ENCODE measurements at regions not wholly inside any gene's neighbourhood (a gene's known extent, or its start where the extent isn't known, plus 50 kb on each side); places are given as distances from the start of the nearest gene placed in this dataset.

DNA sequence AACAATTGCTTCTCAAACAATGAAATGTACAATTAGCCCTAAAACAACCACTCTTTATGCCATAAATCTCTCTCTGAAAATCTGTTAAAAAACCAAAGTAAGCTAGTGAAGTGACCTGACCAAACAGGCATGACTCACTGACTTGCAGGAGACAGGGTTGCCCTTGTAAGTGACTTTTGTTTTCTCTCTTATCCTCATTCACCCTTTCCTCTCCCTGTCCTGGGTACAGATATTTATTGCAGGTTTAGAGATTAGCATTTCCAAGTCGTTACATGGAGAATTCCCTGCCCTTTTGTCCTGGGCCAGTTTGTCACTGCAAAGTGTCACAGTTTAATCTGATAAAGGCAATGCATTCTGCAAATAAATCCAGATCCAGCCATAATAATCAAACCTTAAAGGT lies 484.2 kb downstream of the IRX1 start:
- DNase-seq (ENCODE audit: low spot score): no peak

DNA sequence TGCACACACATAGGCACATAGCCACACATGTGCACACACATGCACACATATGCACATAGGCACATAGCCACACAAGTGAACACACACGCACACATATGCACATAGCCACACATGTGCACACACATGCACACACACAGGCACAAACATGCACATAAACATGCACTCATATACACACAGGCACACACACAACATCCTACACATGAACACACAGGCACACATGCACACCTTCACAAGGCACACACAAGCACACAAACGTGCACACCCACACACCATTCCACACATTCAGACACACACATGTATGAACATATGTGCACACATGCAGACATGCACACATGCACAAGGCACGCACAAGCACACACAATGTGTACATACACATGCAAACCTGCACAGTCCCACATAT lies 484.7 kb downstream of the IRX1 start:
- DNase-seq (ENCODE audit: low spot score): no peak

DNA sequence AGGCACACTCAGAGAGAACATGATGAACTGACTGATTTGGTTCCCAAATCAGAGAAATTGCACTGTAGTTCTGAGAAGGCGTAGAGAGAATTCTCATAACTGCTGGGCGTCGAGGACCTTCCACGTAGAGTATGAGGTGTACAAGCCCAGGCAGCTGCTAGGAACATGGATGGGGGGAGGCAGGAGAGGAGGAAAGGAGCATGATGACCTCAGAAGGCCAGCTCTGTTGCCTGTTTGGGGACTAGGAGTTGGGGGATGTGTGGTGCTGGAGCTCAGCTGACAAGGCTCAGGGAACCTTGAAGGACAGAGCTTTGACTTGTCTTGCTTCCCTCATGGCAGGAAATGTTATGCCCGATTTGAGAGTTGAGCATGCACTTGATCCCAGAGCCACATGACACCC lies 485.4 kb downstream of the IRX1 start:
- DNase-seq (ENCODE audit: low spot score): no peak

DNA sequence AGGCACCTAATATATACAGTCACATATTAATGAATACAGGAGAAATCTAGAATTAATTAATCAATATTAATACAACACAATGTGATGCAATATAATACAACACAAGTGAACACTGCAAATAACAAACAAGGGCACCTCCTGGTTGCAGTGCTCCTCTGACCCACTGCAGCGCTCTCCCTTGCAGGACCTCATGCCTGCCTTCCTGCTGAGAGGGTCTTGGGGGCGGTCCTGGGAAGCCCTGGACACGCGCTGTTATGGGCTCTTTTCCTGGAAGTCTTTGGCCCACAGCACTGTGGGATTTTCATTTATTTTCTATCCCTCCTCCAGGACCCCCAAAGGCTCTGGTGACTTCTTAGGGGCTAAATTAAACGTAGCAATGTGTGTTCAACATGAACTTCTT lies 485.8 kb downstream of the IRX1 start:
- no peak for DNase-seq (ENCODE audit: low spot score)

DNA sequence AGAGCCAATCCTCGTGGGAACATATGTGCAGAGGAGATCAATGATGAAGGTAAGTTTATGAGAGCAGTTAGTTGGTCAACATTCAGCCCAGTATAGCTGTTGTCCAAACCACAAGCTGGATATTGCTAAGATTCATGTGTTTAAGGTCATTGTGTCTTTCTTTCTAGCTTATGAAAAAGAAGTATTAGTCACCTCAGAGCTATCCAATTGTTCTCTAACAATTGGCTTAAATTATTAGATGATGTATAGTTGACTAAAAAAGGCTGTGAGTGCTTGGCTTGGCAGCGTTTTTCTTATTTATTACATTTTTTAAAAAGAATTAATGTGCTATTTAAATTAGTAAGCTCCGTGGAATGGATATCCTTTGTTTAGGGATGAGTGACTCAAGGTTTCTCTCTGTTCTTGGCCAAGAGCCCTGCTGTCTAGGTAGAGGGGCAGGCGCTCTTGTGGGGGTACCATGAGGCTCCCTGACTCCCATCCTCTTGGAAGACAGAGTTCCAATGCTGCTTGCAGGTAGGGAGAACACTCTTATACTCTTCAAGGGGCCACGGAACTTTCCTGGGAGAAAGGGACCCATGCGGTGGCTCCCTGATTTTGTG lies 487.4 kb downstream of the IRX1 start:
- no peak for DNase-seq (ENCODE audit: low spot score)

DNA sequence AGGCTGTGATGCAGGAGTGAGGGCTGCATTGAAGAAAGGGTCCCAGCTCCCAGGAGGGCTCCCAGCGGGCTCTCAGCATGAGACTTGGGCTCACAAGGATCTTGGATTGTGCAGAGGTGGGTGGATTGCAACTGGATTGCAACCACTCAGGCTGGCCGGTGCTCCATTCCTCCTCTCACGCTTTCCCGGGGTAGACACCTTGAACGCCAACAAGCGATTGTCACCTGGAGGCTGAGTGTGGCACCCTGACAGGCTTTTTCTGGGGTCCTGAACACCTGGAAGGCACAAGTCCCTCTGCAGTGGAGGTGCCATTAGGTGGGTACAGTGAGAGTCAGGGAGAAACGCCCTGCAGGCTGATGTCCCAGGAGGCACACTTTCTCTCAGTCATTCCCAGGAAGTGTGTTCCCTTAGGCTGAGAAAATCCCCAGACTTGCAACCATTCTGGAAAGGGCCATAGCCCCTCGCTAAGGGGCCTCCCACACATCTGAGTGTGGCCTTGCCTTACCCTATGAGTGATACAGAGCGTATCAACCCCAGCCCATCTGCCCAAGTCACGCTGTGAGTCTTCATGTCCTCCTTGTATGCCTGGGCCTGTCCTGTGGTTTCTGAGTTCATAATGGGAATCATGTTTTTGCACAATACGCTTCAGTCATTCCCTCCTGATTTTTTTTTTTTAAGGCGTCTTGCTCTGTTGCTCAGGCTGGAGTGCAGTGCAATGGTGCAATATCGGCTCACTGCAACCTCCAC lies 488.1 kb downstream of the IRX1 start:
- DNase-seq (ENCODE audit: low spot score): no peak

DNA sequence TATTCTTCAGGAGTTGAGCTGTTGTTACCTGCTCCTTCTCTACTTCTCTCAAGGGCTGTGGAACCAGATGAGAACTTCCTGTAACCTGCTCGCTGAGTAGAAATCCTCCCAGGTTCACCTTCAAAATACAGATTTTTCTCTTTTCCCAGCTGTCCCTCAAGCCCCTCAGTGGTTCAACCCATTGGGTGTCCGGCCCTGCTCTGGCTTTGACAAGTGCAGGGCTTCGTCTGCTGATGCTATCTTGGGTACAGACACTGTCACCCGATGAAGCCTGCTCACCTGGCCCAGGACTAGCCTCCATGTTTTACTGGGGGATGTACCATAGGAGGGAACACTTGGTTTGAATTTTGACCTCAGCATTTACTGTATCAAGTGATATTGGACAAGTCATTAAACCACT lies 490.4 kb downstream of the IRX1 start:
- DNase-seq (ENCODE audit: low spot score): no peak

DNA sequence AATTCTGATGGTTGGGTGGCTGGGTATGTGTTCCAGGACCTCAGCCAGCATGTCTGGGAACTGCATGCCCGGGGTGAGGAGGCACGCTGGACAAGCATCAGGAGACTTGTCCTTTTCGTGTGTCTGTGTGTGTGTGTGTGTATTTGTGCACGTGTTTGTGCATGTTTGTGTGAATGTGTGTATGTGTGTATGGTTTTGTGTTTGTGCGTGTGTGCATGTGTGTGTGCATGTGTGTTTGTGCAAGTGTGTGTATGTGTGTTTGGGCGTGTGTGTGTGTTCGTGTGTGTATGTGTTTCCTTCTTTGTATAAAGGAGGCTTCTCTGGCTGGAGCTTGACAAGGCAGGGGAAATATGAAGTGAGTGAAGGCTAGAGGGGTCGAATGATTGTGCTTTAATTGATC lies 491.5 kb downstream of the IRX1 start:
- no peak for DNase-seq (ENCODE audit: low spot score)

DNA sequence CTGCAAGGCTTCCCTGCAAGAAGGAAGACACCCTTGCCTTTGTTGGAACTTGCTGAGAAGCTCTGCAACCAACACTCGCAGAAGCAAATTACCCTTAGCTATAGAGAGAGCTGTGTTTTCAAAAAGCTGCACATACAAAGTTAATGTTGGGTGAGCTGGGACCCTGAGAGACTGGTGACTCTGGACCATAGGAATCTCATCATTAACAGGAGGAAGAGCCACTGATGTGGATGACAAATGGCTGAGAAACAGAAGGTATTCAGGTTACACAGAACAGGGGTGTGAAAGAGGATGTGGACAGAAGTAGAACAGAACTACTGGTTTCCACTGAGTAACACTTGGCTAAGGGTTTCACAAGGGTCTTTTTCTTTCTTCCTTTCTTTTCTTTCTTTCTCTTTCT lies 493.5 kb downstream of the IRX1 start:
- DNase-seq (ENCODE audit: low spot score): no peak

DNA sequence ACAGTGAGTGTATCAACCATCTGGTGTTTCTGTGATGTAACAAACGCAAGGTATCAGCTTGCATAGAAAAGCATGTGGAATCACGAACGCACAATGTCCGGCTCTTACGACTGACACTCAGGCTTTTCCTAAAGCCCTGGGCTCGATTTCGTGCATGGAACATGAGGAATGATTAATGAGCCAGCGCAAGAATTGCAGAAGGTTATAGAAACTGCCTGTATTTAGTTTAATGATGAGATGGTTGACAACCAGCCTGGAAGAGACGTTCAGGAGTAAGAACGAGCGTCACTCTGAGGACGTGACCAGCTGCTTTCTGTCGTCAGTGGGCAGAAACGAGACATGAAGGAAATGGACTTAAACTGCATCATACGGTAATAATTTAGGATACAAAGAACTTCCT lies 497.6 kb downstream of the IRX1 start:
- no peak for DNase-seq (ENCODE audit: low spot score)

DNA sequence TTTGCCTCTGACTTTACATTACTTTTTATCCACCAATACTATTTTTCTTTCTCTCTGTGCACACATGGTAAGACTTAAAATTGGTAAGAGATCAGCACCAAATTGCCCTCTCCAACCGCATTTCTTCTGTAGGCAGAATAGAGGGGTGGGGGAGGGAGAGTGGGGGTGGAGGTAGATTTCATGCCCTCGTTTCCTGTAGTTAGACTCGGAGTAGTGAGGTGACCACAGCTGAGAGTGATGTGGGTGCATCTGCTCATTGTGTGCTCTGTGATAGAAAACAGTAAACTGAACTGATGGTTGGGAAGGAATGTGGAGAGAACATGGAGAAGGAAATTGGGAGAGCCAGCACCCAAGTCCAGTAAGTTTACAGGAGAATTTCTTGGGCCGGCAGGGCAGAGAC lies 498.3 kb downstream of the IRX1 start:
- DNase-seq (ENCODE audit: low spot score): no peak

DNA sequence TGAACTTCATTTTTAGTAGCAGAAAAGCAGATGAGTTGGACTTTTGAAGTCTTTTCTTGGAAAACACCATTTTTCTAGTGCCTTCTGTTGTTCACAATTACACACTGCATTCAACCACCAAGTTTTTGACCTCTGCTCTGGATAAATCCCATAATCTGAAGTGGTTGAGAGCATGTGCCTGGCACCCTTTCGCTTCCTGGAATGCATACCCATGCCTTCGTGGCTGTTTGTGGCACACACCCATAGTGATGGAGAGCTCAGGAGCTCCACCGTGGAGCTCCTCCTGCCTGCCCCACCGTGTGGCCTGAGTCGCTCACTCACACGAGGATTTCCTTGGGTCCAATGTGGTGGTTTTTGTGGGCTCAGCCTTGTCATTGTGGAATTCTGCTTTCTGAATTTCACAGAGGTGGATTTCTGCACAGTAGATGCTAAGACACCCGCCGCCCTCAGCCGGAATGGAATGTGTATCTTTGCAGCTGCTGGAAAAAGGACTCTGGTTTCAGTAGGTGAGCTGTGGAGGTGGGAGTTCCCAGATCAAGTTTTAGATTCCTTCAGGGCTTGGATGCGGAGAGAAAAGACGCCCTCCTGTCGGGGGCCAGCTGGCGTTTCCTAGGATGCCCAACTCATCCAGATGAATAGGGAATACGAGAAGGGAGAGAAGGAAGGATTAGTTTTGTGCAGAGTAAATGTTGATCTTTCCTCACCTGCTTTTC lies 500.4 kb downstream of the IRX1 start:
- DNase-seq (ENCODE audit: low spot score): no peak

DNA sequence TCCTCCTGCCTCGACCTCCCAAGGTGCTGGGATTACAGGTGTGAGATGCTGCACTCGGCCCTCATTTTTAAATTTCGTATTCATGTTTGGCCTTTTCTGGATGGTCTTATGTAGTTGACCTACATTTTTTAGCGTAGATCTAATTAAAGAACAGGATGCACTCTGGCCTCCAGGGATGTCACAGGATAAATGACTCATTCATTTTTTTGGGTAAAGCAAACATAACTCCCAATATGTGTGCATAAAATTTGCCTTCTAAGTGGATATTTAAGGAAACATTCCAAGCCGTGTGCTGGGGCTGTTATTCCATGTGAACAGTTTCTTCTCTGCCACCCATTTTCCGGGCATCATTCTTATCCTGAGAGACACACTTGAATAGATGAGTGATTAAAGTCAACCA lies 501.6 kb downstream of the IRX1 start:
- no peak for DNase-seq (ENCODE audit: low spot score)

DNA sequence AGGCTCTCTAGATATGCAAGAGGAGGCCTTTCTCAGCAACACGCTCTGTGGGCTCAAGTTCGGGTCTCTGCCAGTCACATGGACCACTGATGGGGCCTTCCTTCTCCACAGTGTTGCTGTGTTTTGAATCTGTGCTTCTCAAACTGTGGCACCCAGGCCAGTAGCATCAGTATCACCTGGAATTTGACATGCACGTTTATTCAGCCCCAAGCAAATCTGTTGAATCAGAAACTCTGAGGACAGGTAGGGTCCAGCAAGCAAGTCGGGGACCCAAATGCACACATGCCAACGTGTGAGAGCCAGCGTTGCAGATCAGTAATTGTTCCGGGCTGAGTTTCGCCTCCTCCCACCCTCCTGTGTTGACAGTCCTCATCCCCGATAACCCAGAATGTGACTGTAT lies 502.6 kb downstream of the IRX1 start:
- DNase-seq (ENCODE audit: low spot score): no peak

DNA sequence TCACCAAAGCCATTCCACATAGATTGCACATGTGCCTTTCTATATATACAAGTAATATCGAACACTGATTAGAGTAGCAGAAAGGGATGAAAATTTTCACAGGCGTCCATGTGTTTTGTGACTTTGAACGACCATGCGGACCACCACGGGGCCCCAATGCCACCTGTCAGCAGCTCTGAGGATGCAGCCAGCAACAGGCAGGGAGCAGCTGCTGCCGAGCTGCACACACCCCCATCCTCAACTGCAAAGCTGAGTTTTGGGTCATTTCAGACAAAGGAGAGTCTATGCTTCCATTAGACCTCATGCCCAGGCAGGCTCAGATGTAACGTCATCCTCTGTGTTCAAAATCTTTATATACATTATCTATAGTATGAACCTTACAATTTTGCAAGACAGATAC lies 503.8 kb downstream of the IRX1 start:
- DNase-seq (ENCODE audit: low spot score): no peak

DNA sequence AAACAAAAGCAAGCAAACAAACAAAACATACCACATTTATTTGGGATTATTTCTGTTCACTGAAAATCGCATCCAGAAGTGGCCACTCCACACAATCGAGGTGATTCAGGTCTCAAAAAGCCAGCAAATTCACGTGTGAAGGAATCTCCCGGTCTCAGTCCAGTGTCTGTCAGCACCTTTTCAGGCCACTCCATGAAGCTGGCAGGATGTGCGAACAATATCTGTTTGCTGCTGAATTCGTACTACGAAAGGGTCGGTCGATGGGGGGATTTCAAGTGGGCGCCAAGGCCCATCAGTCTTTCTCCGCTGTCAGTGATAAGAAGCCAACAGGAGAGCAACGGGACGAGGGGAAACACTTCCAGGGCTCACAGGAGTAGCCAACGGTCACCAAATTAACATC lies 505.1 kb downstream of the IRX1 start:
- DNase-seq (ENCODE audit: low spot score): no peak

DNA sequence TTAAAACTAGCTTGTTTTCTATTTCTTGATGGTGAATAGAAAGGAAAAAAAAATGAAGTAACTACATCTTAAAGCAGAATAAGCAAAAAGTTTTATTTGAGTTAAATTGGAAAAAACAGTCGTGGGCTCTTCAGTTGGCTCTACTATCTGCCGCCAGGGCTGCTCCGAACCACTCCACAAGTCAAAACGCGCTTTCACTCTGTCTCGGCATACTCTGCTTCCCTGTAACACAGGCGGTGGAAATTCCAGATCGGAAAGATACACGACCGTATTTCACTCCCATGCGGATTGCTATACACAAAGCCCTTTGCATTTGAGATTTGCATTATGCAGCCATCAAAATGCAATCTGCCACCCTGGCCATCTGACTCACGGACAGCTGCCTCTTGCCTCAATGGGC lies 505.6 kb downstream of the IRX1 start:
- no peak for DNase-seq (ENCODE audit: low spot score)

DNA sequence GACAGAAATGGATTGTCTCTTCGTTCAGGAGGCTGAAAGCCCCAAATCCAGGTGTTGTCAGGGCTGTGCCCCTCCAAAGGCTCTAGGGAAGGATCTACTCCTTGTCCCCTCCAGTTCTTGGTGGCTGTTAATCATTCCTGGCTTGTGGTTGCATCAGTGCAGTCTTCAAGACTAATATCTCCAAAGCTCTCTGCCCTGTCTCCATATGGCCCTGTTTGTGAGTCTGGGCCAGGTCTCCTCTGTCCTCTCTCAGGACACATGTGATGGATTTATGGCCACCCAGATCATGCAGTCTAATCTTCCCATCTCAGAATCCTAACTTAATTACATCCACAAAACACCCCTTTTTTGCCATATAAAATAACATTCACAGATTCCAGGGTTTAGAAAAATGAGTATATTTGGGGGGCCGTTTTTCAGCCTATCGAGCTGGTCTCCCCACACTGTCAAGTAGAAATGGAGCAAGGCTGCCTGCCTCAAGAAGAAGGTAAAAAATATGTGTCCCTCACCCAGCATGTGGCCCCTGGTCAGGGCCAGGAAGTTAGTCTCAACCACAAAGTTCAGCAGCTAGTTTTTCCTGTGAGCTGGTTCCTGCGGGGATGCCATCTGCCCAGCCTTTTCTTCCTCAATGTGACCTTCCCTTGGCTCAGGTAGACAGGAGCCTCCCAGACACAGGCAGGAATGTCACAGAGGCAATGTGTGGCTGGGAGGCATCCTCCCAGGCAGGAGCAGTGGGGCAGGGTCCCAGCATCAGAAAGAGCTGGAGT lies 509.4 kb downstream of the IRX1 start:
- DNase-seq (ENCODE audit: low spot score): no peak

DNA sequence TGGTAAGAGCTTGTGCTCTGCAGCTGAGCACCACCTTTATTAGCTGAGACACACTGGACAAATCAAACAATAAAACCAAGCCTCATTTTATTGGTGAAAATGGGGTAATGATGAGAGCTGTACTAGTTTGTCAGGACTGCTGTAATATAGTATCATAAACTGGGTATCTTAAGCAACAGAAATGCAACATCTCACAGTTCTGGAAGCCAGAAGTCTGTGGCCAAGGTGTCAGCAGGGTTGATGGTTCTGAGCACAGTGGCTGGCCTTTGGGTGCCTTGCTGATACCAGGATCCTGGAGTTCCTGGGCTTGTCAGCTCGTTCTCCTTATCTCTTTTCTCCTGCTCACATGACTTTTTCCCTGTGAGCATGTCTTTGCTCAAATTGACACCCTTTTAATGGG lies 513.1 kb downstream of the IRX1 start:
- DNase-seq (ENCODE audit: low spot score): no peak

DNA sequence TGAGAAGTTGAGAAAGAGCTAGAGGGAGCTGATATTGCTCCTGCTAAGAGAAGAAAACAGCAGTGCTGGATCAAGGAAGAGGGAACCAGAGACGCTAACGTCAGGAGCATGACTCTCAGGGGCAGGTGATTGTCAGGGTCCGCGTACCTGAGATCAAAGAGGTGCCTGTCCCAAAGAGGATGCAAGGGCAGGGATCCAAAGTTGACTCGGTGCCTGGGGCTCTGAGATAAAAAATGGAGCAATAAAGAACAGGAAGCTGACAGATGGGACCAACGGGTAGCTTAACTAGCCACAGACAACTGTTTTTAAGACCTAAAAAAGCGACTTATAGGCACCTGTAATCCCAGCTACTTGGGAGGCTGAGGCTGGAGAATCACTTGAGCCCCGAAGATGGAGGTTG lies 517.8 kb downstream of the IRX1 start:
- DNase-seq (ENCODE audit: low spot score): no peak

DNA sequence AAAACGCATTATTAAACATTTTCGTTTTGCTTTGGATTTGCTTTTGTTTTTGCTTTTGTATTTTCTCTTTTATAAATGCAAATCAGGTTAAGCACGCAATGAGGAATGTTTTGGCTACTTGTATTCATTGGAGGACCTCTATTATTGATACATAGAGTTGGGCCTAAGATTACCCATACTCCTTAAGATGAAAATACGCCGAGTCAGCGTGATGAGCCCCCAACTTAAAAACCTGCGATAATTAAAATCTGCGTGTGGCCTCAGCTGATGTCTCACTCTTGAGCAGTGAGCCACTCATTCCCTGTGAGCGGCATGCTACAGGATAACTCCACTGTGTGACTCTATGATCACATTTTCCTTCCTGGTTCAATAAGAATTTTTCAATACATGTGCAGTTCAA lies 518.3 kb downstream of the IRX1 start:
- no peak for DNase-seq (ENCODE audit: low spot score)

DNA sequence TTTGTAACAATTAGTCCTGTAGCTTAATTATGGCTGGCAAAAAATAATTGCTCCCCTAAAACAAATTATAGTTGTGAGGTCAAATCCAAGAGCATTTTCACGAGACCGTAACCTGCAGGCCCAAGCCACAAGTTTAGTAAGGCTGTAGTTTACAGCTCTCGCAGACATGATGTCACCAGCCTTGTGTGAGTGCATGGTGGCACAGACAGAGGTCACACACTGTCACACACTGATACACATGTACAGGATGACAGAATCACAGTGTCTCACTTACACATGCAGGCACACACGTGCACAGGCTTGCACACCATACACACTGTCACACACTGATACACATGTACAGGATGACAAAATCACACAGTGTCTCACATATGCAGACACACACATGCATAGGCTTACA lies 518.8 kb downstream of the IRX1 start:
- no peak for DNase-seq (ENCODE audit: low spot score)

DNA sequence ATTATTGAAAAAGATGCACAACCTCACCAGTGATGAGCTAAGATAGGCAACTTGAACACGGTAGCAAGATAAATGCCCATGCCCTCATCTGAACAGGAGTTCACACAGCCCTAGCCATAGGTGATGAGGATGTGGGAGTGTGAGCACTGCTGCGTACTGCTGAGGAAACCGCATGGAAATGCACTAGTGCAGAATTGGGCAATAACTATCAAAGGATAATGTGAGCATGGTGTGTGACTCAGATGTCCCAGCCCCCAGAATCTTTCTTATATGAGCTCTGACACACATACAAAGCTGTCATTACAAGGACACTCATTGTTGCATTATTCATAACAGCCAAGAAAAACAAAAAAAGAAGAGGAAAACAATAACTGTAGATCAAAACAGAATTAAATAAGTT lies 521.2 kb downstream of the IRX1 start:
- peak; percentile 4 for DNase-seq (ENCODE audit: low spot score)
